Testis (tissue), 2 donors: ENCODE measurements at regions not wholly inside any gene's neighbourhood (a gene's known extent, or its start where the extent isn't known, plus 50 kb on each side); places are given as distances from the start of the nearest gene placed in this dataset.

Experiments
- CTCF ChIP-seq, 3 experiments: fragments of 450-650 bp in 2 of 3; fragments of 200-600 bp in 1 of 3; sonication (generic) in 1 of 3; IDR thresholded peaks; one replicate each; pipeline ENCODE4 v1.5.1; 2016 to 2019; ENCODE audit warnings: antibody characterized with exemption in 3 of 3, mild to moderate bottlenecking in 2 of 3, moderate library complexity in 1 of 3
- POLR2A ChIP-seq: fragments of 450-650 bp; IDR thresholded peaks from one replicate; pipeline ENCODE4 v1.6.1; 2017; ENCODE audit warnings: antibody characterized with exemption, mild to moderate bottlenecking, moderate library complexity

GRCh38 chr5:60343102-60343501 lies 356.9 kb downstream of the DEPDC1B start:
- TF ChIP-seq CTCF (IDR thresholded peaks at IDR 0.05) = no peak
- no peak for TF ChIP-seq POLR2A
